HG03097 (cell line): ENCODE measurements at regions not wholly inside any gene's neighbourhood (a gene's known extent, or its start where the extent isn't known, plus 50 kb on each side); places are given as distances from the start of the nearest gene placed in this dataset.
"Not testable (repeated sequence)": the region's sequence is repeated elsewhere in the genome, so short reads cannot be mapped to it uniquely, and the experiment has no call there.

Experiments used
- ATAC-seq: cut with Tn5 transposase; IDR thresholded peaks from one replicate; pipeline ENCODE4 v1.9.1; 2021; ENCODE audit not compliant: unreplicated experiment, low FRiP score

DNA sequence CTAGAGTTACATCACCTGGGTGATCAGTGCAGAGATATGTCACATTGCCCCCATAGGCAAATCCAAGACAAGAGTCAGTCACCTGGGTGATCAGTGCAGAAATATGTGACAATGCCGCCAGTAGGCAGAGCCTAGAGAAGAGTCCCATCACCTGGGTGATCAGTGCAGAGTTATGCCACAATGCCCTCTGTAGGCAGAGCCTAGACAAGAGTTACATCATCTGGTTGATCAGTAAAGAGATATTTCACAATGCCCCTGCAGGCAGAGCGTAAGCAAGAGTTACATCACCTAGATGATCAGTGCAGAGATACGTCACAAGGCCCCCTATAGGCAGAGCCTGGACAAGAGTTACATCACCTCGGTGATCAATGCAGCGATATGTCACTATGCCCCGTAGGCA, 63.3 kb upstream of the FRG2B start:
- not testable (repeated sequence) for ATAC-seq

DNA sequence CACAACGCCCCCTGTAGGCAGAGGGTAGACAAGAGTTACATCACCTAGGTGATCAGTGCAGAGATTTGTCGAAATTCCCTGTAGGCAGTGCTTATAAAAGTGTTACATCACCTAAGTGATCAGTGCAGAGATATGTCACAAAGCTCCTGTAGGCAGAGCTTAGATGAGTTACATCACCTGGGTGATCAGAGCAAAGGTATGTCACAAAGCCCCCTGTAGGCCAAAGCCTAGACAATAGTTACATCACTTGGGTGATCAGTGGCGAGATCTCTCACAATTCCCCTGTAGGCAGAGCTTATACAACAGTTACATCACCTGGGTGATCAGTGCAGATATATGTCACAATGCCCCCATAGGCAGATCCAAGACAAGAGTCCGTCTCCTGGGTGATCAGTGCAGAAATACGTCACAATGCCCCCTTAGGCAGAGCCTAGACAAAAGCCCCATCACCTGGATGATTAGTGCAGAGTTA, 61.9 kb upstream of the FRG2B start:
- peak; percentile 25 for ATAC-seq

DNA sequence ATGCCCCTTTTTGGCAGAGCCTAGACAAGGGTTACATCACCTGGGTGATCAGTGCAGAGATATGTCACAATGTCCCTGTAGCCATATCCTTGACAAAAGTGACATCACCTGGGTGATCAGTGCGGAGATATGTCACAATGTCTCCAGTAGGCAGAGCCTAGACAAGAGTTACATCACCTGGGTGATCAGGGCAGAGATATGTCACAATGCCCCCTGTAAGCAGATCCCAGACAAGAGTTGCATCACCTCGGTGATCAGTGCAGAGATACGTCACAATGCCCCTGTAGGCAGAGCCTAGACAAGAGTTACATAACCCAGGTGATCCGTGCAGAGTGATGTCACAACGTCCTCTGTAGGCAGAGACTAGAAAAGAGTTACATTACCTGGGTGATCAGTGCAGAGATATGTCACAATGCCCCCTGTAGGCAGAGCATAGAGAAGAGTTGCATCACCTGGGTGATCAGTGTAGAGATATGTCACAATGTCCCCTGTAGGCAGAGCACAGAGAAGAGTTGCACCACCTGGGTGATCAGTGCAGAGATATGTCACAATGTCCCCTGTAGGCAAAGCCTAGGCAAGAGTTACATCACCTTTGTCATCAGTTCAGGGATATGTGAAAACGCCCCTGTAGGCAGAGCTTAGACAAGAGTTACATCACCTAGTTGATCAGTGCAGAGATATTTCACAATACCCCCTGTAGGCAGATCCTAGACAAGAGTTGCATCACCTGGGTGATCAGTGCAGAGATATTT, 61.3 kb upstream of the FRG2B start:
- peak; percentile 64 for ATAC-seq

DNA sequence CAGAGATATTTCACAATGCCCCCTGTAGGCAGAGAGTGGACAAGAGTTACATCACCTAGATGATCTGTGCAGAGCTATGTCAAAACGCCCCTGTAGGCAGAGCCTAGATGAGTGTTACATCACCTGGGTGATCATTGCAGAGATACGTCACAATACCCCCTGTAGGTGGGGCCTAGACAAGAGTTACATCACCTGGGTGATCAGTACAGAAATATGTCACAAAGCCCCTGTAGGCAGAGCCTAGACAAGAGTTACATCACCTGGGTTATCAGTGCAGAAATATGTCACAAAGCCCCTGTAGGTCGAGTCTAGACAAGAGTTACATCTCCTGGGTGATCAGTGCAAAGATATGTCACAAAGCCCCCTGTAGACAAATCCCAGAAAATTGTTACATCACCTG, 60.4 kb upstream of the FRG2B start:
- ATAC-seq = not testable (repeated sequence)
